Stomach (tissue), 8 donors: ENCODE measurements at regions not wholly inside any gene's neighbourhood (a gene's known extent, or its start where the extent isn't known, plus 50 kb on each side); places are given as distances from the start of the nearest gene placed in this dataset.
"Not testable (repeated sequence)": the region's sequence is repeated elsewhere in the genome, so short reads cannot be mapped to it uniquely, and the experiment has no call there.

ENCODE experiments used
- DNase-seq, 2 donors: peaks; one replicate each; pipeline versions ENCODE4 v3.0.0 to v3.0.0-alpha.2; 2013 to 2019
- H3K27ac ChIP-seq, 5 donors: fragments of 200-600 bp in 4 of 5; sonication (generic) in 4 of 5; one replicate each; pipeline ENCODE4 v1.5.1; 2013 to 2019; ENCODE audit warnings: mild to moderate bottlenecking in 1 of 5, moderate library complexity in 1 of 5
- H3K27me3 ChIP-seq, 3 donors: fragments of 200-600 bp; sonication (generic); one replicate each; pipeline ENCODE4 v1.5.1; 2017 to 2019; ENCODE audit warnings: mixed run types in 1 of 3
- H3K36me3 ChIP-seq, 4 donors: fragments of 200-600 bp; sonication (generic); 1 replicate in 3 of 4; 2 replicates in 1 of 4; pipeline ENCODE4 v1.5.1; 2016 to 2019
- H3K4me1 ChIP-seq, 4 donors: fragments of 200-600 bp; sonication (generic); one replicate each; pipeline ENCODE4 v1.5.1; 2016 to 2019
- H3K4me3 ChIP-seq, 4 donors: fragments of 200-600 bp; sonication (generic) in 3 of 4; one replicate each; pipeline ENCODE4 v1.5.1; 2016 to 2019; ENCODE audit warnings: mild to moderate bottlenecking in 1 of 4
- H3K9me3 ChIP-seq, 4 donors: fragments of 200-600 bp; sonication (generic); one replicate each; pipeline ENCODE4 v1.5.1; 2016 to 2019
- EP300 ChIP-seq: sonication (generic); formaldehyde crosslinking; IDR thresholded peaks from one replicate; pipeline ENCODE4 v1.6.1; 2017; ENCODE audit warnings: antibody characterized with exemption
- POLR2A ChIP-seq, 4 donors: fragments of 450-650 bp; IDR thresholded peaks; one replicate each; pipeline ENCODE4 v1.6.1; 2016; ENCODE audit warnings: antibody characterized with exemption in 4 of 4, control low read depth in 2 of 4, mild to moderate bottlenecking in 1 of 4, moderate library complexity in 1 of 4
- POLR2AphosphoS5 ChIP-seq, 3 donors: sonication (generic); formaldehyde crosslinking; IDR thresholded peaks; one replicate each; pipeline ENCODE4 v1.6.1; 2016; ENCODE audit warnings: antibody characterized with exemption in 3 of 3
- WGBS, 5 donors: extraction: QIAGEN DNeasy Blood & Tissue Kit in 3 of 5; methylation state at CpG; one replicate each; pipeline versions ENCODE4 v1.1.5 to v1.1.7; 2013 to 2018; 5-methylcytosine and 5-hydroxymethylcytosine counted together
- intact Hi-C: fragments of 100-400 bp; cut with DNase I; formaldehyde crosslinking; loops from one replicate; pipeline ENCODE4 v1.15.1; 2023; ENCODE audit warnings: low total_unique reads
- TF ChIP-seq, protein P1 (sequence below), 7 experiments: fragments of 450-650 bp in 4 of 7; fragments of 200-600 bp in 3 of 7; sonication (generic) in 3 of 7; IDR thresholded peaks; one replicate each; pipeline ENCODE4 v1.5.1; 2016 to 2019; ENCODE audit warnings: antibody characterized with exemption in 7 of 7, control low read depth in 2 of 7, mild to moderate bottlenecking in 1 of 7
- donor health status: healthy with polysubstance abuse.
- donor health status: Bipolar disorder and iron deficiency.
- donor health status: healthy.

DNA sequence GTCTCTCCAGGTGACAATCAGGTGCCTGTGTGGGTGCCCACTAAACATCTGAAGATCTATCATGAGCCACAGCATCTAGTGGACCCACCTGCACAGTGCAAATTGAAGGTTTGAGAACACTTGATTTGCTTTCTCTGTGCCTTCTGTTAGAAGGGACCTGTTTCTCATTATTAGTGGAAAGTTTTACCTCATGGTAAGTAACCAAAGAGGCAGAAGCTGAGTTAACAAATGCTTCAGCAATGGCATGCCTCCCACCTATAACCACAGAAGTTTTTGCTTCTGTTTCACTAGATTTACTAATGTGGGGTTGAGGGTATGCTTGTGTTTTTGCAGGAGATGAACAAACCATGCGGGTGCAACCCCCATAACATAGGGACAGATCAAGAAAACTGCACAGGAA, 297.4 kb upstream of the DKK2 start:
- Histone ChIP-seq H3K4me1 (no peaks in the 10 kb centered on the region), H3K4me3 (no peak overlapping the region), H3K27me3 (no peaks in the 10 kb centered on the region), H3K36me3 (no peaks in the 10 kb centered on the region), H3K9me3 (peaks cover 0 to 16% (median 6%) of the 10 kb centered on the region in 4 donors), H3K27ac (no peak overlapping the region)
- intact Hi-C loops: no loop called here
- no peak for TF ChIP-seq POLR2AphosphoS5 (IDR thresholded peaks at IDR 0.05)
- no peak for TF ChIP-seq POLR2A (IDR thresholded peaks at IDR 0.05)
- no peak for TF ChIP-seq EP300
- TF ChIP-seq, protein P1, sequence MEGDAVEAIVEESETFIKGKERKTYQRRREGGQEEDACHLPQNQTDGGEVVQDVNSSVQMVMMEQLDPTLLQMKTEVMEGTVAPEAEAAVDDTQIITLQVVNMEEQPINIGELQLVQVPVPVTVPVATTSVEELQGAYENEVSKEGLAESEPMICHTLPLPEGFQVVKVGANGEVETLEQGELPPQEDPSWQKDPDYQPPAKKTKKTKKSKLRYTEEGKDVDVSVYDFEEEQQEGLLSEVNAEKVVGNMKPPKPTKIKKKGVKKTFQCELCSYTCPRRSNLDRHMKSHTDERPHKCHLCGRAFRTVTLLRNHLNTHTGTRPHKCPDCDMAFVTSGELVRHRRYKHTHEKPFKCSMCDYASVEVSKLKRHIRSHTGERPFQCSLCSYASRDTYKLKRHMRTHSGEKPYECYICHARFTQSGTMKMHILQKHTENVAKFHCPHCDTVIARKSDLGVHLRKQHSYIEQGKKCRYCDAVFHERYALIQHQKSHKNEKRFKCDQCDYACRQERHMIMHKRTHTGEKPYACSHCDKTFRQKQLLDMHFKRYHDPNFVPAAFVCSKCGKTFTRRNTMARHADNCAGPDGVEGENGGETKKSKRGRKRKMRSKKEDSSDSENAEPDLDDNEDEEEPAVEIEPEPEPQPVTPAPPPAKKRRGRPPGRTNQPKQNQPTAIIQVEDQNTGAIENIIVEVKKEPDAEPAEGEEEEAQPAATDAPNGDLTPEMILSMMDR (IDR thresholded peaks at IDR 0.05): no peak
- 83 to 100% (median 91%) methylated on average over 1 of the region's 1 CpG for WGBS, 5 donors
- no peak for DNase-seq

DNA sequence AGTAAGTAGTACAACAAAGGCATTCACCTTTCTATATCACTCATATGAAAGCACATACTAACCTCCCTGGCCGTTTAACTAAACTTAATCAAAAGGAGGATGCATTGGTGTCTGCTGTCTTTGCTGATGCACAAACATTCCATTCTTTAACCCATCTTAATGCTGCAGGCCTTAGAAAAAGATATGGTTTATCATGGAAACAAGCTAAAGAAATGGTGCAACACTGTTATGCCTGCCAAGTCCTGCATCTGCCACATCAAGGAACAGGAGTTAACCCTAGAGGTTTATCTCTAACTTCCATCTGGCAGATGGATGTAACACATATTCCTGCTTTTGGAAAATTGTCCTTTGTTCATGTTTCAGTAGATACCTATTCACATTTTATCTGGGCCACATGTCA, 296.5 kb upstream of the DKK2 start:
- H3K27ac ChIP-seq, H3K27me3 ChIP-seq, intact Hi-C loops, H3K4me3 ChIP-seq, H3K4me1 ChIP-seq, H3K36me3 ChIP-seq, DNase-seq: not testable (repeated sequence)
- H3K9me3 ChIP-seq: peaks cover 0 to 25% (median 14%) of the 10 kb centered on the region in 4 donors
- WGBS, 5 donors: 38 to 74% (median 66%) methylated on average over 1 of the region's 1 CpG

DNA sequence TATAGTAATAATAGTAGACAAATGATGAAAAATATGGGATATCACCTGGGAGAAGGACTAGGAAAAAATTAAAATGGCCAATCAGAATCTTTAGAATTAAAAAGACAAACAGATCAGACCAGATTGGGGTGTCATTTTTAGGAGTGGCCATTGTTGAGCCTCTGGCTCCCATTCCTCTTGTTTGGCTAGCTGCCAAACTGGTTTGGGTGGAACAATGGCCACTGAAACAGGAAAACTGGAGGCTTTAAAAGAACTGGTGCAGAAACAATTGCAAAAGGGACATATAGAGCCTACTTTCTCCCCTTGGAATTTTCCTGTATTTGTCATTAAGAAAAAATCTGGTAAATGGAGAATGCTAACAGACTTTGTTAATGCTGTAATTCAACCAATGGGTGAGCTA, 294.8 kb upstream of the DKK2 start:
- no peak overlapping the region for H3K27ac ChIP-seq
- H3K27me3 ChIP-seq: no peaks in the 10 kb centered on the region
- H3K4me1 ChIP-seq: no peaks in the 10 kb centered on the region
- no peak for DNase-seq
- no peaks in the 10 kb centered on the region for H3K36me3 ChIP-seq
- intact Hi-C loops: no loop called here
- TF ChIP-seq, protein P1 (IDR thresholded peaks at IDR 0.05): no peak
- TF ChIP-seq EP300 (no peak), POLR2AphosphoS5 (IDR thresholded peaks at IDR 0.05) (no peak), POLR2A (IDR thresholded peaks at IDR 0.05) (no peak)
- H3K4me3 ChIP-seq: no peak overlapping the region
- peaks cover 0 to 29% (median 18%) of the 10 kb centered on the region in 4 donors for H3K9me3 ChIP-seq

DNA sequence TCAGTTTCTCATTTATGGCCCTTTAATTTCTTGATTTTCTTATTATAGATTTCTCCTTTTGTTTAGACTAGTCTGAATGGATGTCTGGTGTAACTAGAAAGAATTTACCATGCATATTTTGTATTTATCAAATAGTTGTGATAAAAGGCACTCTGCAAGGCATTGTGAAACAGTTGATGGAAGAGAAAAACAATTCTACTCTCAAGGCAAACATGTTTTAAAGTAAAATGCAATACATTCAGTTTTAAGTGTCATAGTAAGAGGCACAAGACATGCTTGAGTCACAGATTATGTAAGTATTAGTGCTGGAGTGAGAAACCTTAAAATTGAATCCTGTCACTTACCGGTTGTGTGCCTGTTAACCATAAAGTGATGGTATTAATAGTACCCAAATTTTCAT, 283.3 kb upstream of the DKK2 start:
- H3K4me1 ChIP-seq: no peaks in the 10 kb centered on the region
- no peaks in the 10 kb centered on the region for H3K9me3 ChIP-seq
- H3K4me3 ChIP-seq: no peak overlapping the region
- no peaks in the 10 kb centered on the region for H3K27me3 ChIP-seq
- intact Hi-C loops: no loop called here
- H3K36me3 ChIP-seq: no peaks in the 10 kb centered on the region
- DNase-seq: no peak
- 89 to 96% (median 94%) methylated on average over 1 of the region's 1 CpG for WGBS, 5 donors
- H3K27ac ChIP-seq: no peak overlapping the region
- TF ChIP-seq POLR2AphosphoS5 (IDR thresholded peaks at IDR 0.05): no peak
- TF ChIP-seq, protein P1 (IDR thresholded peaks at IDR 0.05): no peak
- TF ChIP-seq EP300: no peak
- no peak for TF ChIP-seq POLR2A (IDR thresholded peaks at IDR 0.05)

DNA sequence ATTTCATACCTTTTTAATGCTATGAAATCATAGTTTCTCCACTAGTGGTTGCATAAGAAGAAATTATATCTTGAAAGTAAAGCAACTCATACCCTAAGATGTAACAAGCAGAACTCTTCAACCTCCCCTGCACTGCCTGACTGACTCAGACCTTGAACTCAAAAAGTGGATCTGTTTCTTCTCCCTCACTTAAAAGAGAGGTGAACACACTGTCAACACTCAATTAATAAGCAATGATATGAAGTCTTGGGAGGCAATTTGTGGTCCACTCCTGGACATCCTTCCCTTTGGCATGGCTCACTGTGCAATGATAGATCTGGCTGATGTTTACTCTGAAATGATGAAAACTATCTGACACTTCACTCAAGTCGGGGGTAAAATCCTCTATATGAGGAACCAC, 282.0 kb upstream of the DKK2 start:
- Histone ChIP-seq H3K9me3 (no peaks in the 10 kb centered on the region), H3K27me3 (no peaks in the 10 kb centered on the region), H3K4me3 (no peak overlapping the region), H3K27ac (no peak overlapping the region), H3K36me3 (no peaks in the 10 kb centered on the region), H3K4me1 (no peaks in the 10 kb centered on the region)
- no peak for DNase-seq
- intact Hi-C loops: no loop called here
- 0 to 90% (median 19%) methylated on average over 1 of the region's 1 CpG; no CpG with 5 or more reads in 1 of the 5 donors for WGBS, 5 donors
- TF ChIP-seq, protein P1 (IDR thresholded peaks at IDR 0.05): no peak
- no peak for TF ChIP-seq POLR2A (IDR thresholded peaks at IDR 0.05)
- no peak for TF ChIP-seq POLR2AphosphoS5 (IDR thresholded peaks at IDR 0.05)
- TF ChIP-seq EP300: no peak
